T47D (cell line): ENCODE measurements at regions not wholly inside any gene's neighbourhood (a gene's known extent, or its start where the extent isn't known, plus 50 kb on each side); places are given as distances from the start of the nearest gene placed in this dataset.

Experiments used
- DNase-seq, 2 experiments: peaks; one replicate each; pipeline versions ENCODE4 v3.0.0 to v3.0.0-alpha.2; 2011 to 2012; ENCODE audit warnings: low read depth in 1 of 2, low spot score in 1 of 2
- JUND ChIP-seq: IDR thresholded peaks from 2 replicates; pipeline ENCODE4 v1.6.1; 2012; ENCODE audit warnings: low read depth
- in situ Hi-C: cut with HindIII; loops from 2 replicates; pipeline ENCODE4 v1.10.0; 2016; ENCODE audit warnings: low sequenced_read_pairs, low pct_unique_long_range_greater_than_20kb

GRCh38 chr11:32016111-32016510, 74.8 kb upstream of the RCN1 start:
- DNase-seq = no peak
- no peak for TF ChIP-seq JUND
- in situ Hi-C loops = no loop called here

GRCh38 chr11:32015427-32015826, 75.4 kb upstream of the RCN1 start:
- in situ Hi-C loops = no loop called here
- no peak for DNase-seq
- no peak for TF ChIP-seq JUND

- TF ChIP-seq JUND = no peak
- DNase-seq = no peak
These were observed 77.3 kb upstream of the RCN1 start for GRCh38 chr11:32013603-32014002.

GRCh38 chr11:32012049-32012448, 78.8 kb upstream of the RCN1 start:
- in situ Hi-C loops = no loop called here
- TF ChIP-seq JUND = no peak

More at GRCh38 chr11:32013603-32014002, 77.3 kb upstream of the RCN1 start:
- in situ Hi-C loops = no loop called here

GRCh38 chr11:32008880-32009551, 81.9 kb upstream of the RCN1 start:
- in situ Hi-C loops = no loop called here
- DNase-seq = no peak
- no peak for TF ChIP-seq JUND

More at GRCh38 chr11:32012049-32012448, 78.8 kb upstream of the RCN1 start:
- DNase-seq = no peak

- in situ Hi-C loops = no loop called here
- no peak for TF ChIP-seq JUND
- peak; percentile 48 to 69 for DNase-seq
These were observed 84.0 kb upstream of the RCN1 start for GRCh38 chr11:32006799-32007388.

- in situ Hi-C loops = no loop called here
- DNase-seq = no peak
- TF ChIP-seq JUND = no peak
These were observed 85.0 kb upstream of the RCN1 start for GRCh38 chr11:32005786-32006416.

- in situ Hi-C loops = no loop called here
- no peak for DNase-seq
- TF ChIP-seq JUND = no peak
These were observed 87.5 kb upstream of the RCN1 start for GRCh38 chr11:32003335-32003734.

- no peak for DNase-seq
- in situ Hi-C loops = no loop called here
- no peak for TF ChIP-seq JUND
These were observed 88.6 kb upstream of the RCN1 start for GRCh38 chr11:32002311-32002710.

- peak in 1 of 2 experiments; percentile 12 for DNase-seq
- no peak for TF ChIP-seq JUND
- in situ Hi-C loops = no loop called here
These were observed 92.9 kb upstream of the RCN1 start for GRCh38 chr11:31997955-31998354.

GRCh38 chr11:31996159-31996881, 94.6 kb upstream of the RCN1 start:
- TF ChIP-seq JUND = no peak
- peak in 1 of 2 experiments; percentile 16 for DNase-seq
- in situ Hi-C loops = no loop called here

GRCh38 chr11:31995525-31996094, 95.3 kb upstream of the RCN1 start:
- peak in 1 of 2 experiments; percentile 42 for DNase-seq
- TF ChIP-seq JUND = no peak
- in situ Hi-C loops = no loop called here

- no peak for TF ChIP-seq JUND
- in situ Hi-C loops = no loop called here
- no peak for DNase-seq
These were observed 95.8 kb upstream of the RCN1 start for GRCh38 chr11:31995032-31995431.
